ENCODE measurements at regions not wholly inside any gene's neighbourhood (a gene's known extent, or its start where the extent isn't known, plus 50 kb on each side); places are given as distances from the start of the nearest gene placed in this dataset.

- no peak for DNase-seq (ENCODE audit: low read depth in 3 of 3)
These were observed 138.4 kb upstream of the RARB start for GRCh38 chr3:25289663-25290062.

DNA sequence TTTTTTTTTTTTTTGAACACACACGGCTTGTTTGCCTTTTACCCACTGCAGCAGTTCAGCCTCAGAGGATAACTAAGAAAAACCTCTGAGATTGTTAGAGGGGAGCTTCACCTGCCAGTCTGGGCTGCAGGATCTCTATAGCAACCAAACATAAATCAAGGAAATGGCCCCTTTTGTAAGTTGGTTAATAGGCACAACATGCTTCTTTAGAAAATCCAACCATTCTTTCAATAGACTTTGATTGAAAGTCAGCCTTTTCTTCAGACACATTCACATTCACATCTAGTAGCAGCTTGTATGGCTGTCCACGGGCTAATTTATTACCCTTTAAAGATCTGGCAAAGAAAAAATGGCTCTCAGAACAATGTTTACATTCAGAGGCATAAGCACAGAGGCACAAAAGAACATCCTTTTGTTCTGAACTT, 136.6 kb upstream of the RARB start:
- DNase-seq (ENCODE audit: low read depth in 3 of 3) = no peak

DNA sequence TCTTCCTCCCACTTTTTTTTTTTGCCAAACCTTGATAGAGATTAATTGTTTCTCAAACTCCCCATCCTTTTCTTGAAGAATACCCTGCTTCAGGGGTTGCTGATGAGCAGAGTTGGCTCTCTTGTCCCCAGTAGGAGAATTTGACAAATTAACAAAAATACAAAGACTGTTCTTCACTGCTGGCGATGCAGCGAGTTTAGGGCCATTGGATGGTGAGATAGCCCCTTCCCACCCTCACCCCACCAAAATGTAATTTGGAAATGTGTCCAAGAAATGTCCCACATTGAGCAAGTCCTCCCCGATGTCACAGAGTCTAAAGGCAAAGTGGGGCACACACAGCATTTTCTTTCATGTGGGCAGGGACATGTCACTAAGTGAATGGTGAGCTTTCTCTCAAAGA, 136.0 kb upstream of the RARB start:
- DNase-seq (ENCODE audit: low read depth in 3 of 3) = no peak

DNA sequence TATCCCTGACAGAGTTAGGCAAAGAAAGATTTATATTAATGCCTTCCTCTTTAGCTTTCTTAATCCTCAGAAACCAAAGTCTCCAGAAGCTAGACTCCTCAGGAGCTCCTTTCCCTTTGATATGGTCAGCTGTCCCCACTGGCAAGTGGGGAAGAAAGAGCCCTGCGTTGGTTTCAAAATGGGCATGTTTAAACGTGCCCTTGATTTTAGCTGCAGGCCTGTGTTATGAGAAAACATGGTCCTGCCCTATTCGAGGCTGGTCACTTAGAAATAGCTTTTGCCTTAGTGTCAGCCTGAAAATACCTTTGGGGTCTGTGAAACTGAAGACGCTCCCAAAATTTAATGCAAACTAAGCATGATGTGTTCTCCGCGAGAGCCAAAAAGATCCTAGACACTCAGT, 135.5 kb upstream of the RARB start:
- DNase-seq (ENCODE audit: low read depth in 3 of 3) = no peak

- DNase-seq (ENCODE audit: low read depth in 3 of 3) = no peak
These were observed 134.3 kb upstream of the RARB start for GRCh38 chr3:25293736-25294135.

DNA sequence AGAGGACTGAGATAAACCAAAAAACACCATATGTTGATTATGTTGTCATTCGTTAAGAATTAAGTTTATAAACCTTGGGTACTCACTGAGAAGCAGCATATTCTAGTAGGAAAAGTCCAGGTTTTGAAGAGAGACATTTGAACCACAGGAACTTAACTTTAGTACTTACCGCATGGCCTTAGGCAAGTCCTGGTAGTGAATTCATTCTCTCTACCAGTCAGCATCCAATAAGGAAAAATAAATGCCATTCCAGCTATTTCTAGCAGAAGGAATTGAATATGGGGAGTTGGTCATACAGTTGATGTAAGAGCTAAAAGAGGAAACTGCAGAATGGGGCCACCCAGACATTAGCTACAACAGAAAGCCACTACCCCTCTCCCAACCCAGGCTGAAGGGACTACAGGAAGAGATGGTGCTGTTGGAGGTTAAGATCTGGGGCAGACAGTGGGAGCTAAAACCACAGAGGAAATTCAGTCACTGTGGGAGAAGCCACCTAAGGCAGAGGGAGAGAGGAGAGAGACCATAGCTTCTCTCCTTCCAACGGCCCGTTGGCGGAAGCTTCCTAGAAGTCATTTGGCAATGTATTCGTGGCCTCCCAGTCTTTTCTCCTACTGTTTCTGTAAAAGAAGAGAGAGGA, 133.8 kb upstream of the RARB start:
- no peak for DNase-seq (ENCODE audit: low read depth in 3 of 3)

DNA sequence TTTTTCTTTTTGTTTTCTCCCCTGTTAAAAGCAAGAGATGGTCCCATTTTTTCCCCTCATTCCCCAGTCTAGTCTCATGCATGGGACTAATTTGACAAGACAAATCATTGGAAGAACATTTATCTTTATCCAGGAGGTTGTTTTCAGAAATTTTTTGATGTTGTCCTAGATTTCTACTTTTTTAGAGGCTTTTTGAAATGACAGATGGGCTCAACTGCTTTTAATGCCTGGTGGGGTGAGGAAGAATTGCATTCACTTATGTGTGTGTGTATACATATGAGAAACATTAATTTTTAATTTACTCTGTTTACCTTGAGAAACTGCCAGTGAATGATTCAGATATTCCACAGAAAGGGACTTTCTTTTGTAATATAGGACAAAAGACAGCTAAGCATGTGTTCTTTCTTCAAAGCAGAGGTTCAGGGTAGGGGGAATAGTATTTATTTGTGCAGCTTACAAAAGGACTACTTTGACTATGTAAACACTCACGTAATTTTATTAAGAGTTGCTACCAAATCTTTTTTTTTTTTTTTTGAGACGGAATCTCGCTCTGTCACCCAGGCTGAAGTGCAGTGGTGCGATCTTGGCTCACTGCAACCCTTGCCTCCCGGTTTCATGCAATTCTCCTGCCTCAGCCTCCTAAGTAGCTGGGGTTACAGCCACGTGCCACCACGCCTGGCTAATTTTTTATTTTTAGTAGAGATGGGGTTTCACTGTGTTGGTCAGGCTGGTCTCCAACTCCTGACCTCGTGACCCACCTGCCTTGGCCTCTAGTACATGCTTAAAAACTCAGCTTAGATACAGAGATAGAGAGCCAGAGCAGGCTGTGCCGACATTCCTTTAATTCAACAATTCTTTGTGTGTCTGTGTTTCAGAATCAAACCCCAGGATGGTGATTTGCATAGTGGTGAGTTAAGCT, 130.1 kb upstream of the RARB start:
- no peak for DNase-seq (ENCODE audit: low read depth in 3 of 3)

DNA sequence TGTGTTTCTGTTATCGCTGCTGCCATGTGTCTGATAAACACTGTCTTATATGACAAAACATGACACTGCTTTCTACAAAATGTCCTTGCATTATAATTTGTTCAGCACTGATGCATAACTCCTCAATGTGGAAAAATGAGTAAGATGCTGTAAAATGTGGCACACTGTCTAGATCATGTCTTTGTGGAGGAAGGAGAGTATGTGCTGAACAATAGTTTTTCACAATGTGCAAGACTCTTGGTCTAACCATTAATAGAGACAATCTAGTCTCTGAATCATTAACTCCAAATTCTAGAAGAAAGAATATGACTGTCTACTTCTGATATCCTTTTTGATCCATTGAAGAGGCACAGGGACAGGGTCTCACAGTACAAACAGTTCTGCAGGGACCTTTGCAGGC, 127.9 kb upstream of the RARB start:
- DNase-seq (ENCODE audit: low read depth in 3 of 3) = no peak

DNA sequence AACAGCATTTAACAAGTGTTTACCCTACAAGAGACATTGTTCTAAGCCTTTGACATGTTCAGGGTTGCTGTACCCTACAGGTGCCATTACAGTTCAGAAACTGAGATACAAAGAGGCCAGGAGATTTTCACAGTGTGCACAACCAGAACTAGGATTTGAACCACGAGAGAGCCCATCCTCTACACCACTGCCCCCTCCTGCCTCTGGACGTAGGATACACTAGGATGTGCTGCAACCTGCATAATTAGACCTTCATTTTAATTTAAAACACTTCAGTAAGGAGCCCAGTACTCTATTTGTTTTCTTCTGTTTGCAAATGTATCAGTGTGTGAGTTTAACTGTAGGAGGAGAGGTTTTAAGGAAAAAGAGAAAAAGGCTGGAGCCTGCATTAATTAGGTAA, 123.1 kb upstream of the RARB start:
- no peak for DNase-seq (ENCODE audit: low read depth in 3 of 3)

- DNase-seq (ENCODE audit: low read depth in 3 of 3) = no peak
These were observed 122.0 kb upstream of the RARB start for GRCh38 chr3:25306066-25306465.

GRCh38 chr3:25306705-25307104, 121.4 kb upstream of the RARB start:
- no peak for DNase-seq (ENCODE audit: low read depth in 3 of 3)

- no peak for DNase-seq (ENCODE audit: low read depth in 3 of 3)
These were observed 114.8 kb upstream of the RARB start for GRCh38 chr3:25313286-25313685.

DNA sequence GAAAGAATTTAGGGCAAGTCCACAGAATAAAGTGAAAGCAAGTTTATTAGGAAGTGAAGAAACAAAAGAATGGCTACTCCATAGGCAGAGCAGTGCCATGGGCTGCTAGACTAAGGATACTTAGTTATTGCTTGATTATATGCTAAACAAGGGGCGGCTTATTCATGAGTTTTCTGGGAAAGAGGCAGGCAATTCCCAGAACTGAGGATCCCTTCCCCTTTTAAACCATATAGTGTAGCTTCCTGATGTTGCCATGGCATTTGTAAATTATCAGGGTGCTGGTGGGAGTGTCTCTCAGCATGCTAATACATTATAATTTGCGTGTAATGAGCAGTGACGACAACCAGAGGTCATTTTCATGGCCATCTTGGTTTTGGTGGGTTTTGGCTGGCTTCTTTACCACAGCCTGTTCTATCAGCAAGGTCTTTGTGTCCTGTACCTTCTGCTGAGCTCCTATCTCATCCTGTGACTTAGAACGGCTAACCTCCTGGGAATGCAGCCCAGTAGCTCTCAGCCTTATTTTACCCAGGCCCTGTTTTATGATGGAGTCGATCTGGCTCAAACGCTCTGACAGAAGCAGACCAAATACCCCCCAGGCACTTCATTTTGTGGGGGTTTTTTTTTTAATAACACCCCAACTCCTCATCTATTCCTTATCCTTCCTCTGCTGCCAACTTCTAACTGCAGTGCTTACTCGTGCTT, 103.0 kb upstream of the RARB start:
- DNase-seq (ENCODE audit: low read depth in 3 of 3) = no peak

- no peak for DNase-seq (ENCODE audit: low read depth in 3 of 3)
These were observed 92.7 kb upstream of the RARB start for GRCh38 chr3:25335356-25335755.

GRCh38 chr3:25338158-25338725, 89.8 kb upstream of the RARB start:
- no peak for DNase-seq (ENCODE audit: low read depth in 3 of 3)

DNA sequence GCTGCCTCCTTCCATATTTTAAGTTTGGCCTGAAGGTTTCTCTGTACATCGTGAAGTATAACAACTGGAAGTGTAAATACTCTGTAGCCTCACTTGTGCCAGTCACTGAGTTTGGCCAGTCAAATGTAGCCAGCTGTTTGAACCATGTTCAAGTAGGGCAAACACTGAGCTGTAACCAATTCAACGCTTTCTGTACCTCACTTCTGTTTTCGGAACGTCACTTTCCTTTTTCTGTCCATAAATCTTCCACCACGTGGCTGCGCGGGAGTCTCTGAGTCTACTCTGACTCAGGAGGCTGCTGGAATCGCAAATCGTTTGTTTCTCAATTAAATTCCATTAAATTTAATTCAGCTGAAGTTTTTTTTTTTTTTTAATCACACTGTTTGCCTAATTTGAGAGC, 88.8 kb upstream of the RARB start:
- DNase-seq (ENCODE audit: low read depth in 3 of 3) = no peak

GRCh38 chr3:25344670-25345069, 83.4 kb upstream of the RARB start:
- DNase-seq (ENCODE audit: low read depth in 3 of 3) = no peak

- DNase-seq (ENCODE audit: low read depth in 3 of 3) = no peak
These were observed 79.0 kb upstream of the RARB start for GRCh38 chr3:25349095-25349494.

DNA sequence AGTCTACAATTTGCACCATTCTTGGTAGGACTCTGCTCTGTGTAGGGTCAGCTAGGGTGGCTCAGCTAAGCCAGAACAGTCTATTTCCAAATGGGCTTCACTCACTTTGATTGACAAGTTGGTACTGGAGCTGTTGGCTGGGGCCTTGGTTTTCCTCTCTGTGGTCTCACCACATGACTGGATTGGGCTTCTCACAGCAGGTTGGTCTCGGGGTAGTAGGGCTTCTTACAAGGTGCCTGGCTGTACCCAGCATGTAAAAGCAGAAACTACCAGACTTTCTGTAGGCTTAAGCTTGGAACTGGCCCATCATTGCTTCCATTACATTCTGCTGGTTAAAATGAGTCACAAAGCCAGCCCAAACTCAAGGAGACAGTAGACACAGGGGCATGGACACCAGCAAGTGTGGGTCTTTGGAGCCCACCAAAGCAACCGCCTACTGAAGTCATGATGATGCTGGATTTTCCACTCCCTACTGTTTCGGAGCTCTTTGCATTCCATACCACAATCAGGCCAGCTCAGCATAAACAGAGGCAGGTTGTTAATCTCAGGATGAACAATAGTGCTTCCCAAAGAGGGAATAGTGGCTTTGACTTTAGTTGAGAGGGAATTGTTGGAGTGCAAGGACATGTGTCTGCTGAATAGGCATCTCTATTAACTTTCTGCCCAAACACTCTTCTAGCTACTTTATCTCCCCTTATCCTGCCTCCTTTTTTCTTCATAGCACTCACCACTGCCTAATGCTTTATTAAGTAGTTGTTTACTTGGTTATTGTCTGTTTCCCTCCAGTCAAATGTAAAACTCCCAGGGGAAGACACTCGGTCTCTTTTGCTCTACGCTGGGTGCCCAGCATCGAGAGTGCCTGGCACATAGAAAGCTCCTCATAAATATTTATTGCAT, 78.0 kb upstream of the RARB start:
- no peak for DNase-seq (ENCODE audit: low read depth in 3 of 3)

DNA sequence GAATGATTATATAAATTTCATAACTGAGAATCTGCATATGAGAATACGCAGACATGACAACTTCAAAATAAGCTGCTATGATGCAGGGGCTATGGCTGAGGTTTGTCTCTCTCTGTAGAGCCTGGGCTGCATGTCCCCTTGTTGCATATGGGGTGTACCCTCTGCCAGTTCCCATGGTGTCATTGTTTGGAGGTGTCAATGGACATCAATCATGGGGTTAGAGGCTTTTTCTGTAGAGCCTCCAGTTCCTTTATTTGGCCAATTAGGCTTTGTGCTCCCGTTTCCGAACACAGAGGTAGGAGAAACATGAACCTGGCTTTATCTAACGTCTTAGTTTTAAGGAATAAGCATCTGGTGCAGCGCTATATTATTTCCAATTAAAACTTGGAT, 77.3 kb upstream of the RARB start:
- no peak for DNase-seq (ENCODE audit: low read depth in 3 of 3)

DNA sequence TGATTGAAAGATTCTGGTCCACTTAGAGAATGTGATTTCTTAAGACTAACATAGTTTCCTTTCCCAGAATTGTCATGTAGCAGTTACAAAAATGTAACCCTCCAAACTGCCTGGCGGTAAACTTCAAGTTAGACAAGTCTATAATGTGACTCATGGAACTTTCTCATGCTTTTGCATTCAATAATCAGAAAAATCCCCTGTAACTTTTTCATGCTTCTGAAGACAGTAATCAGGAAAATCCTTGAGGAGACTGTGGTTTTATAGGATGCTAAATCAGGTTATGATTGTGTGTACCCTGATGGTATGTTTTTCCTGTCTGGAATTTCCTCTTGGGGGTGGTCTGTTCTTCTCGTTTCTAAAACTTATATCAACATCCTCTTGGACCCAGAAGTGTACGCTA, 74.0 kb upstream of the RARB start:
- DNase-seq (ENCODE audit: low read depth in 3 of 3) = no peak

Data from stimulated activated CD4-positive, alpha-beta T cell treated with anti-CD3 and anti-CD28 coated beads, TNF-alpha, amount 100 ng/mL, for 4 hours (primary cell).